Spleen (tissue), 11 donors: ENCODE measurements at regions not wholly inside any gene's neighbourhood (a gene's known extent, or its start where the extent isn't known, plus 50 kb on each side); places are given as distances from the start of the nearest gene placed in this dataset.
"Not testable (repeated sequence)": the region's sequence is repeated elsewhere in the genome, so short reads cannot be mapped to it uniquely, and the experiment has no call there.

Experiments
- DNase-seq: peaks from one replicate; pipeline ENCODE4 v3.0.0-alpha.2; 2020
- H3K27ac ChIP-seq, 8 donors: fragments of 200-600 bp; sonication (generic) in 7 of 8; 1 replicate in 4 of 8; 2 replicates in 4 of 8; pipeline versions ENCODE4 v1.5.0 to v1.8.0; 2016 to 2021; ENCODE audit warnings: inconsistent platforms in 4 of 8, mild to moderate bottlenecking in 4 of 8, moderate library complexity in 1 of 8
- H3K27me3 ChIP-seq, 7 donors: fragments of 200-600 bp; sonication (generic) in 6 of 7; replicated peaks in 1 of 7; 1 replicate in 4 of 7; 2 replicates in 3 of 7; pipeline versions ENCODE4 v1.5.0 to v1.8.0; 2016 to 2021; ENCODE audit warnings: inconsistent platforms in 3 of 7, mild to moderate bottlenecking in 1 of 7
- H3K36me3 ChIP-seq, 6 donors: fragments of 200-600 bp; sonication (generic) in 5 of 6; 1 replicate in 4 of 6; 2 replicates in 2 of 6; pipeline versions ENCODE4 v1.5.0 to v1.8.0; 2016 to 2021; ENCODE audit warnings: inconsistent platforms in 2 of 6
- H3K4me1 ChIP-seq, 6 donors: fragments of 200-600 bp; sonication (generic) in 5 of 6; 1 replicate in 3 of 6; 2 replicates in 3 of 6; pipeline versions ENCODE4 v1.5.0 to v1.8.0; 2016 to 2021; ENCODE audit warnings: inconsistent platforms in 3 of 6
- H3K4me3 ChIP-seq, 8 donors: fragments of 200-600 bp; sonication (generic) in 7 of 8; 1 replicate in 4 of 8; 2 replicates in 4 of 8; pipeline versions ENCODE4 v1.5.0 to v1.8.0; 2016 to 2021; ENCODE audit warnings: inconsistent platforms in 4 of 8, mild to moderate bottlenecking in 4 of 8, moderate library complexity in 2 of 8
- H3K9me3 ChIP-seq, 8 donors: fragments of 200-600 bp; sonication (generic) in 7 of 8; 1 replicate in 4 of 8; 2 replicates in 4 of 8; pipeline versions ENCODE4 v1.5.0 to v1.8.0; 2016 to 2021; ENCODE audit warnings: inconsistent platforms in 4 of 8
- POLR2A ChIP-seq, 3 donors: fragments of 450-650 bp; IDR thresholded peaks; one replicate each; pipeline ENCODE4 v1.5.1; 2017; ENCODE audit warnings: antibody characterized with exemption in 3 of 3, mild to moderate bottlenecking in 1 of 3
- POLR2AphosphoS5 ChIP-seq, 3 donors: sonication (generic); formaldehyde crosslinking; IDR thresholded peaks; one replicate each; pipeline ENCODE4 v1.5.1; 2017; ENCODE audit warnings: antibody characterized with exemption in 3 of 3
- WGBS, 5 donors: extraction: QIAGEN DNeasy Blood & Tissue Kit in 3 of 5; methylation state at CpG; one replicate each; pipeline versions ENCODE4 v1.1.5 to v1.1.7; 2013 to 2018; 5-methylcytosine and 5-hydroxymethylcytosine counted together
- intact Hi-C: fragments of 100-400 bp; cut with DNase I; formaldehyde crosslinking; loops from one replicate; pipeline ENCODE4 v1.15.0; 2023; ENCODE audit warnings: low total_unique reads
- TF ChIP-seq, protein P1 (sequence below), 11 experiments: fragments of 200-600 bp in 7 of 11; fragments of 450-650 bp in 4 of 11; sonication (generic) in 4 of 11; IDR thresholded peaks in 8 of 11; conservative IDR thresholded peaks in 3 of 11; 1 replicate in 7 of 11; 2 replicates in 4 of 11; pipeline versions ENCODE4 v1.4.0 to v1.8.0; 2016 to 2021; ENCODE audit warnings: antibody characterized with exemption in 11 of 11, inconsistent platforms in 4 of 11, mild to moderate bottlenecking in 1 of 11
- donor health status: healthy with polysubstance abuse.
- donor health status: DM: no; HTN: no; CAD: no; lungs with moderate emphysema.
- donor health status: DM: no; HTN: no; CAD: no.
- donor health status: Bipolar disorder and iron deficiency.
- donor health status: healthy.
- donor health status: DM: no; HTN: no; CAD: no.
- donor health status: DM: yes; HTN: yes; CAD: no.

DNA sequence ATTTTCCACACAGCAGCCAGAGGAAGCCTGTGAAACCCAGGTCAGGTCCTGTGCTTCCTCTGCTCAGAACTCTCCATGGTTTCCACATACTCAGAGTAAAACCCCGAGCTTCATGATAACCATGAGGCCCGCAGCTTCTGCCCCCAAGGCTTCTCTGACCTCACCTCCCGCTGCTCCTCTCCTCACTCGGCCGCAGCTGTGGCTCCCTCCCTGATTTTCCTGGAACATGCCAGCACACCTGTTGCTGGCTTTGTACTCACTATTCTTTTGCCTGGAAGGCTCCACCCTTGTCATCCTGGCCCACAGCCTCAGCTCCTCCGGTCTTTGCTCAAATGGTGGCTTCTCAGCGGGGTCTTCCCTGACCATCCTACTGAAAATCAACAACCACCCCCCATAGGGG, 341.7 kb downstream of the PREX1 start:
- Histone ChIP-seq H3K36me3 (no peaks in the 10 kb centered on the region), H3K27ac (no peak overlapping the region), H3K9me3 (no peaks in the 10 kb centered on the region), H3K27me3 (peaks cover 0 to 66% (median 0%) of the 10 kb centered on the region in 7 donors), H3K4me3 (no peak overlapping the region), H3K4me1 (no peaks in the 10 kb centered on the region)
- intact Hi-C loops: no loop called here
- TF ChIP-seq POLR2AphosphoS5 (IDR thresholded peaks at IDR 0.05) (no peak), POLR2A (IDR thresholded peaks at IDR 0.05) (no peak)
- TF ChIP-seq, protein P1, sequence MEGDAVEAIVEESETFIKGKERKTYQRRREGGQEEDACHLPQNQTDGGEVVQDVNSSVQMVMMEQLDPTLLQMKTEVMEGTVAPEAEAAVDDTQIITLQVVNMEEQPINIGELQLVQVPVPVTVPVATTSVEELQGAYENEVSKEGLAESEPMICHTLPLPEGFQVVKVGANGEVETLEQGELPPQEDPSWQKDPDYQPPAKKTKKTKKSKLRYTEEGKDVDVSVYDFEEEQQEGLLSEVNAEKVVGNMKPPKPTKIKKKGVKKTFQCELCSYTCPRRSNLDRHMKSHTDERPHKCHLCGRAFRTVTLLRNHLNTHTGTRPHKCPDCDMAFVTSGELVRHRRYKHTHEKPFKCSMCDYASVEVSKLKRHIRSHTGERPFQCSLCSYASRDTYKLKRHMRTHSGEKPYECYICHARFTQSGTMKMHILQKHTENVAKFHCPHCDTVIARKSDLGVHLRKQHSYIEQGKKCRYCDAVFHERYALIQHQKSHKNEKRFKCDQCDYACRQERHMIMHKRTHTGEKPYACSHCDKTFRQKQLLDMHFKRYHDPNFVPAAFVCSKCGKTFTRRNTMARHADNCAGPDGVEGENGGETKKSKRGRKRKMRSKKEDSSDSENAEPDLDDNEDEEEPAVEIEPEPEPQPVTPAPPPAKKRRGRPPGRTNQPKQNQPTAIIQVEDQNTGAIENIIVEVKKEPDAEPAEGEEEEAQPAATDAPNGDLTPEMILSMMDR (IDR thresholded peaks at IDR 0.05 in 8 of 11, conservative IDR thresholded peaks at IDR 0.05 in 3 of 11): no peak
- DNase-seq: no peak
- WGBS, 5 donors: 66 to 78% (median 68%) methylated on average over 7 of the region's 7 CpGs

- peaks cover 0 to 74% (median 5%) of the 10 kb centered on the region in 7 donors for H3K27me3 ChIP-seq
- intact Hi-C loops, H3K4me3 ChIP-seq, H3K4me1 ChIP-seq, H3K36me3 ChIP-seq, DNase-seq, H3K9me3 ChIP-seq, H3K27ac ChIP-seq: not testable (repeated sequence)
- 69 to 73% (median 72%) methylated on average over 7 of the region's 7 CpGs for WGBS, 5 donors
Observed at GRCh38 chr20:48485153-48485552, 342.6 kb downstream of the PREX1 start.

DNA sequence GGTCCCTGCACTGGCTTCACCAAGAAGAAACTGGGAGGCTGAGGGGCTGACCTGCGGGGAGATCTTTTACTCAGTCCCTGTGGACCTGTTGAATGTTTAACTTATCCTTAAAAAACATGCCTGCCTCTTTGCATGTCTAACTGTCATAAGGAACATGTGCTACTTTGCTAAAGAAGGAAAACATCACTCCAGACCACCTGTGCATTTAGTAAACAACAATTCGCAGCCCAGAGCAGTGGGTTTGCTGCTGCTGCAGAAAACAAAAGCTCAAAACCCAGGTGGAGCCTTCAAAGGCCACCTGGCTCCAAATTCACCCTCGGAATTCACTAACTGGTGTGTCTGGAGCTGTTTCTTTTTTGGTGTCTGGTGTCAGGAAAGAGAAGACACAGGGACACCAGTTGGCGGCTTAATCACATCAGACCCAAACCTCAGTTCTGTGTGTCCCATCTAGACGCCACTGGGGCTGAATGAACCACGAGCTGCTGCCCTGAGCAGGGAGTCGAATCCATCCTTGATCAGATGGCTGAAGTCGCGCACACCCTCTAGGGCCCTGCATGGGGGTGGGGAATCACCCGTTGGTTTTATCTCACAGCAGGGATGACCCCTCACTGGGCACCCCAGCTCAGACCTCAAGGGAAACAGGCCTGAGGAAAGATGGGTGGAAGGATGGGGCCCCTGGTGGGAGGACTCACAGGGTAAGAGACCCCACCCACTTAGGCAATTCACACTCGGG, 344.3 kb downstream of the PREX1 start:
- Histone ChIP-seq H3K4me1 (no peaks in the 10 kb centered on the region), H3K27me3 (peaks cover 0 to 70% (median 7%) of the 10 kb centered on the region in 7 donors), H3K27ac (no peak overlapping the region), H3K9me3 (no peaks in the 10 kb centered on the region), H3K36me3 (no peaks in the 10 kb centered on the region), H3K4me3 (no peak overlapping the region)
- TF ChIP-seq POLR2AphosphoS5 (IDR thresholded peaks at IDR 0.05) (no peak), POLR2A (IDR thresholded peaks at IDR 0.05) (no peak)
- TF ChIP-seq, protein P1 (IDR thresholded peaks at IDR 0.05 in 8 of 11, conservative IDR thresholded peaks at IDR 0.05 in 3 of 11): no peak
- DNase-seq: no peak
- intact Hi-C loops: no loop called here
- WGBS, 5 donors: 64 to 78% (median 73%) methylated on average over 10 to 11 of the region's 11 CpGs

DNA sequence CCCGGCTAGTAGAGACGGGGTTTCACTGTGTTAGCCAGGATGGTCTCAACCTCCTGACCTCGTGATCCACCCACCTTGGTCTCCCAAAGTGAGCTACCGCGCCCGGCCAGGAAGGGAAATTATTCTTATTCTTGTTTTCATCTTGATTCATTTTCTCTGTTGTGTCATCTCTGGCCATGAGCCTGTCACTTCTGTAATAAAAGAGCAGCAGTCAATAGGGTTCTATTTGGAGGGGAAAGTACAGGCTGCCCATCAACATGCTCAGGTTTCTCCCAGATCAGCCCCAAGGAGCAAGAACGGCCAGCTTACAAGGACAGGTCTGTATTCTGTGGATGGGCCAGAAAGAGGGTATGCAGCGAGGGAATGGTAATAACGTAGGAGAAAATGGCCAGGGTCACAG, 345.0 kb downstream of the PREX1 start:
- Histone ChIP-seq H3K27me3 (peaks cover 0 to 72% (median 11%) of the 10 kb centered on the region in 7 donors), H3K27ac (no peak overlapping the region), H3K9me3 (no peaks in the 10 kb centered on the region), H3K4me1 (no peaks in the 10 kb centered on the region), H3K36me3 (no peaks in the 10 kb centered on the region), H3K4me3 (no peak overlapping the region)
- TF ChIP-seq, protein P1 (IDR thresholded peaks at IDR 0.05 in 8 of 11, conservative IDR thresholded peaks at IDR 0.05 in 3 of 11): no peak
- intact Hi-C loops: no loop called here
- no peak for DNase-seq
- 68 to 83% (median 74%) methylated on average over 9 of the region's 9 CpGs for WGBS, 5 donors
